ENCODE measurements at regions not wholly inside any gene's neighbourhood (a gene's known extent, or its start where the extent isn't known, plus 50 kb on each side); places are given as distances from the start of the nearest gene placed in this dataset.

DNA sequence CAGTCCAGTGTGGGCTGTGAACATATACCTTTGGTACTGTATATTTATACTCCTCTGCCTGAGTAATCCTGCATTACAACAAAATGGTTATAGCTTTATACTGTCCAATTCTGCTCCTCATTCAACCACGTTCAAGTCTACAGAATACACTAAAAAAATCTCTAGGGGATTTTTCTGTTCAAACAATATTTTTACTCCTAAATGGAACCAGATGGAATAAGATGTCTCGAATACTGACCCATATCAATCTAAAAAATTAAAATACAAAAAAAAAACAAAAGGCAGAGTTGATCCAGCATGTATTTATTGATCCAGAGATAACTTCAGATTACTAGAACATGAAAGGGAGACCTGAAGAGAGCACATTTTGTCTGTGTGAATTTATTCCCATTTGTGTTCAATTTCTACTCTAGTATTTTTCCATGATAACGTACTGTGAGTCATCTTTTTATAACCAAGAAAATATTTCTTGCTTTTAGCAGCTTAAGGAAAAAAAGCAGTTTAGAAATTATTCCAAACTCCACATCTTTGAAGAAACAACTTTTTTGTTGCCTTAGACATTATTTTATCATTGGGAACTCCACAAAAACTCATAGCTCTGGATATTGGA, 910.7 kb downstream of the TBL1XR1 start:
- H3K4me3 ChIP-seq (replicated peaks in 1 of 3; ENCODE audit: insufficient read depth in 1 of 3, low read depth in 2 of 3, low read length in 3 of 3), result no peak overlapping the region
- in situ Hi-C loops (cut with HindIII; ENCODE audit: extremely low pct_ligation_motif_present, low pct_unique_long_range_greater_than_20kb) (no loop called here), intact Hi-C loops (cut with micrococcal nuclease; ENCODE audit: unreplicated experiment) (no loop called here)
- H3K4me2 ChIP-seq (ENCODE audit: low read depth, low read length), result no peak overlapping the region
- no peaks in the 10 kb centered on the region for H4K20me1 ChIP-seq (ENCODE audit: insufficient read depth, low read length)
- FAIRE-seq (no peak), ATAC-seq (no peak), DNase-seq (ENCODE audit: low spot score) (no peak)
- H3K36me3 ChIP-seq (replicated peaks in 1 of 2; ENCODE audit: control insufficient read depth in 1 of 2, insufficient read depth in 2 of 2, low read length in 2 of 2), result no peaks in the 10 kb centered on the region
- H3K79me2 ChIP-seq (ENCODE audit: insufficient read depth, low read length), result no peaks in the 10 kb centered on the region
- no peaks in the 10 kb centered on the region for H3K27me3 ChIP-seq (ENCODE audit: control insufficient read depth in 1 of 2, insufficient read depth in 2 of 2, low read length in 2 of 2)
- BruUV-seq (replicated peaks), result no TSS peak
- ChIA-PET CTCF (ENCODE audit: low intra/inter-chr PET ratio, low total read pairs) (no interaction called here), POLR2A (no interaction called here)
- no peak overlapping the region for H3K9ac ChIP-seq (ENCODE audit: insufficient read depth, low read depth, low read length)
- no peak overlapping the region for H3K27ac ChIP-seq (ENCODE audit: extremely low read length, insufficient read depth, low read length)
- H3K9me3 ChIP-seq (ENCODE audit: low read length), result peaks cover 80% of the 10 kb centered on the region
- no peak for TF ChIP-seq TMF1 (CRISPR knock-in tag; IDR thresholded peaks at IDR 0.05; ENCODE audit: low read depth)
- H2AFZ ChIP-seq (ENCODE audit: low read length), result no peak overlapping the region
- WGBS (ENCODE audit: low lambda C conversion rate), result 0% methylated on average over 3 of the region's 3 CpGs
- no peaks in the 10 kb centered on the region for H3K4me1 ChIP-seq (ENCODE audit: insufficient read depth, low read length)

DNA sequence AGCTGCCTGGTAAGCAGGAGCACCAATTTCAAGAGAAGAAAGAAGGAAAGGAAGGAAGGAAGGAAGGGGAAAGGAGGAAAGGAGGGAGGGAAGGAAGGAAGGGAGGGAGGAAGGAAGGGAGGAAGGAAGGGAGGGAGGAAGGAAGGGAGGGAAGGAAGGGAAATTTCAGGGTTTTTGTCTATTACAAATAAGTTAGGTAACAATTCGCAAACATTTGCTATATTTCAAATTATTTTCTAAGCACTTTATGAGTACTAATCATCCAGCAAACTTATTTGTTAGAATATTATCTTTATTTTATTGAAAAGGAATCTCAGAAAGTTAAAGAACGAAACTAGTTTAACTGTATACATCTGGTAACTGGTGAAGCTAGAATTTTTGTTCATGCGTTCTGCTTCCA, 921.7 kb downstream of the TBL1XR1 start:
- 36% methylated on average over 3 of the region's 3 CpGs for WGBS (ENCODE audit: low lambda C conversion rate)
- Histone ChIP-seq H3K27ac (ENCODE audit: extremely low read length, insufficient read depth, low read length) (no peak overlapping the region), H3K9ac (ENCODE audit: insufficient read depth, low read depth, low read length) (no peak overlapping the region), H3K79me2 (ENCODE audit: insufficient read depth, low read length) (no peaks in the 10 kb centered on the region), H4K20me1 (ENCODE audit: insufficient read depth, low read length) (no peaks in the 10 kb centered on the region), H3K36me3 (replicated peaks in 1 of 2; ENCODE audit: control insufficient read depth in 1 of 2, insufficient read depth in 2 of 2, low read length in 2 of 2) (no peaks in the 10 kb centered on the region), H2AFZ (ENCODE audit: low read length) (no peak overlapping the region), H3K4me2 (ENCODE audit: low read depth, low read length) (no peak overlapping the region), H3K4me3 (replicated peaks in 1 of 3; ENCODE audit: insufficient read depth in 1 of 3, low read depth in 2 of 3, low read length in 3 of 3) (no peak overlapping the region), H3K9me3 (ENCODE audit: low read length) (peaks cover 63% of the 10 kb centered on the region), H3K27me3 (ENCODE audit: control insufficient read depth in 1 of 2, insufficient read depth in 2 of 2, low read length in 2 of 2) (no peaks in the 10 kb centered on the region), H3K4me1 (ENCODE audit: insufficient read depth, low read length) (no peaks in the 10 kb centered on the region)
- no peak for ATAC-seq
- POLR2A ChIA-PET, result no interaction called here
- CTCF ChIA-PET (ENCODE audit: low intra/inter-chr PET ratio, low total read pairs), result no interaction called here
- intact Hi-C loops (cut with micrococcal nuclease; ENCODE audit: unreplicated experiment) (no loop called here), in situ Hi-C loops (cut with HindIII; ENCODE audit: extremely low pct_ligation_motif_present, low pct_unique_long_range_greater_than_20kb) (no loop called here)
- DNase-seq (ENCODE audit: low spot score), result no peak
- FAIRE-seq, result no peak
- TF ChIP-seq, protein P1, sequence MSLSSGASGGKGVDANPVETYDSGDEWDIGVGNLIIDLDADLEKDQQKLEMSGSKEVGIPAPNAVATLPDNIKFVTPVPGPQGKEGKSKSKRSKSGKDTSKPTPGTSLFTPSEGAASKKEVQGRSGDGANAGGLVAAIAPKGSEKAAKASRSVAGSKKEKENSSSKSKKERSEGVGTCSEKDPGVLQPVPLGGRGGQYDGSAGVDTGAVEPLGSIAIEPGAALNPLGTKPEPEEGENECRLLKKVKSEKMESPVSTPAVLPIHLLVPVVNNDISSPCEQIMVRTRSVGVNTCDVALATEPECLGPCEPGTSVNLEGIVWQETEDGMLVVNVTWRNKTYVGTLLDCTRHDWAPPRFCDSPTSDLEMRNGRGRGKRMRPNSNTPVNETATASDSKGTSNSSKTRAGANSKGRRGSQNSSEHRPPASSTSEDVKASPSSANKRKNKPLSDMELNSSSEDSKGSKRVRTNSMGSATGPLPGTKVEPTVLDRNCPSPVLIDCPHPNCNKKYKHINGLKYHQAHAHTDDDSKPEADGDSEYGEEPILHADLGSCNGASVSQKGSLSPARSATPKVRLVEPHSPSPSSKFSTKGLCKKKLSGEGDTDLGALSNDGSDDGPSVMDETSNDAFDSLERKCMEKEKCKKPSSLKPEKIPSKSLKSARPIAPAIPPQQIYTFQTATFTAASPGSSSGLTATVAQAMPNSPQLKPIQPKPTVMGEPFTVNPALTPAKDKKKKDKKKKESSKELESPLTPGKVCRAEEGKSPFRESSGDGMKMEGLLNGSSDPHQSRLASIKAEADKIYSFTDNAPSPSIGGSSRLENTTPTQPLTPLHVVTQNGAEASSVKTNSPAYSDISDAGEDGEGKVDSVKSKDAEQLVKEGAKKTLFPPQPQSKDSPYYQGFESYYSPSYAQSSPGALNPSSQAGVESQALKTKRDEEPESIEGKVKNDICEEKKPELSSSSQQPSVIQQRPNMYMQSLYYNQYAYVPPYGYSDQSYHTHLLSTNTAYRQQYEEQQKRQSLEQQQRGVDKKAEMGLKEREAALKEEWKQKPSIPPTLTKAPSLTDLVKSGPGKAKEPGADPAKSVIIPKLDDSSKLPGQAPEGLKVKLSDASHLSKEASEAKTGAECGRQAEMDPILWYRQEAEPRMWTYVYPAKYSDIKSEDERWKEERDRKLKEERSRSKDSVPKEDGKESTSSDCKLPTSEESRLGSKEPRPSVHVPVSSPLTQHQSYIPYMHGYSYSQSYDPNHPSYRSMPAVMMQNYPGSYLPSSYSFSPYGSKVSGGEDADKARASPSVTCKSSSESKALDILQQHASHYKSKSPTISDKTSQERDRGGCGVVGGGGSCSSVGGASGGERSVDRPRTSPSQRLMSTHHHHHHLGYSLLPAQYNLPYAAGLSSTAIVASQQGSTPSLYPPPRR (CRISPR knock-in tag; IDR thresholded peaks at IDR 0.05; ENCODE audit: borderline replicate concordance), result no peak
- TF ChIP-seq, protein P2, sequence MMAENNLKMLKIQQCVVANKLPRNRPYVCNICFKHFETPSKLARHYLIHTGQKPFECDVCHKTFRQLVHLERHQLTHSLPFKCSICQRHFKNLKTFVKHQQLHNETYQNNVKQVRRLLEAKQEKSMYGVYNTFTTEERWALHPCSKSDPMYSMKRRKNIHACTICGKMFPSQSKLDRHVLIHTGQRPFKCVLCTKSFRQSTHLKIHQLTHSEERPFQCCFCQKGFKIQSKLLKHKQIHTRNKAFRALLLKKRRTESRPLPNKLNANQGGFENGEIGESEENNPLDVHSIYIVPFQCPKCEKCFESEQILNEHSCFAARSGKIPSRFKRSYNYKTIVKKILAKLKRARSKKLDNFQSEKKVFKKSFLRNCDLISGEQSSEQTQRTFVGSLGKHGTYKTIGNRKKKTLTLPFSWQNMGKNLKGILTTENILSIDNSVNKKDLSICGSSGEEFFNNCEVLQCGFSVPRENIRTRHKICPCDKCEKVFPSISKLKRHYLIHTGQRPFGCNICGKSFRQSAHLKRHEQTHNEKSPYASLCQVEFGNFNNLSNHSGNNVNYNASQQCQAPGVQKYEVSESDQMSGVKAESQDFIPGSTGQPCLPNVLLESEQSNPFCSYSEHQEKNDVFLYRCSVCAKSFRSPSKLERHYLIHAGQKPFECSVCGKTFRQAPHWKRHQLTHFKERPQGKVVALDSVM (CRISPR knock-in tag; IDR thresholded peaks at IDR 0.05), result no peak
- peak; percentile 88 for TF ChIP-seq HNRNPK (IDR thresholded peaks at IDR 0.05; ENCODE audit: low read depth, low read length, poor library complexity, severe bottlenecking)
- no peak for TF ChIP-seq ZNF256 (CRISPR knock-in tag; conservative IDR thresholded peaks at IDR 0.05)
- TF ChIP-seq, protein P3, sequence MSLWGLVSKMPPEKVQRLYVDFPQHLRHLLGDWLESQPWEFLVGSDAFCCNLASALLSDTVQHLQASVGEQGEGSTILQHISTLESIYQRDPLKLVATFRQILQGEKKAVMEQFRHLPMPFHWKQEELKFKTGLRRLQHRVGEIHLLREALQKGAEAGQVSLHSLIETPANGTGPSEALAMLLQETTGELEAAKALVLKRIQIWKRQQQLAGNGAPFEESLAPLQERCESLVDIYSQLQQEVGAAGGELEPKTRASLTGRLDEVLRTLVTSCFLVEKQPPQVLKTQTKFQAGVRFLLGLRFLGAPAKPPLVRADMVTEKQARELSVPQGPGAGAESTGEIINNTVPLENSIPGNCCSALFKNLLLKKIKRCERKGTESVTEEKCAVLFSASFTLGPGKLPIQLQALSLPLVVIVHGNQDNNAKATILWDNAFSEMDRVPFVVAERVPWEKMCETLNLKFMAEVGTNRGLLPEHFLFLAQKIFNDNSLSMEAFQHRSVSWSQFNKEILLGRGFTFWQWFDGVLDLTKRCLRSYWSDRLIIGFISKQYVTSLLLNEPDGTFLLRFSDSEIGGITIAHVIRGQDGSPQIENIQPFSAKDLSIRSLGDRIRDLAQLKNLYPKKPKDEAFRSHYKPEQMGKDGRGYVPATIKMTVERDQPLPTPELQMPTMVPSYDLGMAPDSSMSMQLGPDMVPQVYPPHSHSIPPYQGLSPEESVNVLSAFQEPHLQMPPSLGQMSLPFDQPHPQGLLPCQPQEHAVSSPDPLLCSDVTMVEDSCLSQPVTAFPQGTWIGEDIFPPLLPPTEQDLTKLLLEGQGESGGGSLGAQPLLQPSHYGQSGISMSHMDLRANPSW (CRISPR knock-in tag; IDR thresholded peaks at IDR 0.05; ENCODE audit: borderline replicate concordance), result no peak
- BruUV-seq (replicated peaks), result no TSS peak
